Inflammatory macrophage treated with lipopolysaccharide for 1 hour (primary cell): ENCODE measurements at regions not wholly inside any gene's neighbourhood (a gene's known extent, or its start where the extent isn't known, plus 50 kb on each side); places are given as distances from the start of the nearest gene placed in this dataset.

Source experiments
- DNase-seq, 2 donors: peaks; one replicate each; pipeline ENCODE4 v3.0.0-alpha.2; 2020 to 2022

DNA sequence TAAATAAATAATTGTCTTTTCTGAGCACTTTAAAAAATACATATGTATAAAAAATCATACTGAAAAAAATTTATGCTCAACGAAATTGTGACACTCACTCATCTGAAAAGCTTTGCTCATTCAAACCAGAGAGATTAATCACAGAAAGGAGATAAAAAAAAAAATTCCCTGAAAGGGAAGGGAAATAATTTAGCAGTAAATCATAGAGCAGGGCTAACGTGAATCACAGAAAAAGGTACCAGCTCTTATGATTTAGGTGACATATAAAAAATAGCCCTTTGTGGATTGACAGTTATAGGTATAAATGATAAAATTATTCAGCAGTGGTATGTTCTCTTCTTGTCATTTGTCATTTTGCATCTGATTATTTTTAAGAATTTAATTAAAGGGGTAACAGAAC, 552.7 kb upstream of the TENM3 start:
- DNase-seq, result no peak

DNA sequence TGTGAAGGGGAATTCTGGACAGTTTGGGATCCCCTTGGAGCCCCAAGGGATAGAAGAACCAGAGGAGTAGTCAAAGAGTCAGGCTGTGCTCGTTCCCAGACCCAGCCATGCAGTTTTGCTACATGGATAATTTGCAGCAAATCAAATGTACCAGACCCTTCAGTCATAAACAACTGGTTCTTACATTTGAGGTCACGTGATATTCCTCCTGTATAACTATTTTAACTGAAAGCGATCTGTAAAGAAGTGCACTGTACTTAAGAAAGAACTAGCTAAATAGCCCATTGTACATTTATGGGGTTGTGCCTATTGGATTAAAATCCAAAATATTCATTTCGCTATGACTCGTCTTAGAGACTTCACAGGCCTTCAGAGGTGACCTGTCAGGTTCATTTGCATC, 550.2 kb upstream of the TENM3 start:
- no peak for DNase-seq

DNA sequence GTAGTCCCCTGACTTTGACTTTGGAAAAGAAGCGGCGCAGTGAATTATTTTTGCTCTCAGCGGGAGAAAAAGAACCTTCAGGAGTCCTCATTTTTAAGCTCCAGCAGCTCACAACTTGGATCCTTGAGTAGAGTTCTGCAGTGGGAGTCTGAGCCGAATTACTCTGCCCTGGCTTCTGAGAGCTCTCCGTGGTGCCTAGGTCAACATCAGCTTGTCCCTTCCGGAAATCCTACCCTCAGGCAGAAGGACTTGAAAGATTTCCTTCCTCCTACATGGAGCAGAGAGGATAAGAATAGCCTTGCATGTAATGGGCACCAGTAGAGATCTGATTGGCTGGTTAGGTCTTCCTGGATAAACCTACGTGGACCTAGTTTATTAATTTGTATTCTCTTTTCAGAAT, 549.7 kb upstream of the TENM3 start:
- DNase-seq, result no peak

DNA sequence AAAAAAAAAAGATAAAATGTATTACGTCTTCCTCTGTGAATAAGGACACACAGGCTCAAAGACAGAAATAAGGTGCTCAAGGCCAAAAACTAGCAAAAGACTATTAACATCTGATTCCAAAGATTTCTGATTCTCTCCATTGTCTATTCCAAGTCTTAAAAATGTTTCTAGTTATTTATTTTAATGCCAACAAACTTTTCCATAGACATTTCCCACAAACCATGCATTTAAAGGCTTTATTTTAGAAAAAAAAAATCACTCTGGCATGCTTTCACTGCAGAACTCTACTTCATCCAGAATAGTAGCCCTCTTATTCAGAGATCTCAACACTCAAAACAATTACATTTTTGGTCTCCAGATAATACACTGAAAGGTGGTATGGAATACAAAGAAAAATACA, 545.0 kb upstream of the TENM3 start:
- no peak for DNase-seq

DNA sequence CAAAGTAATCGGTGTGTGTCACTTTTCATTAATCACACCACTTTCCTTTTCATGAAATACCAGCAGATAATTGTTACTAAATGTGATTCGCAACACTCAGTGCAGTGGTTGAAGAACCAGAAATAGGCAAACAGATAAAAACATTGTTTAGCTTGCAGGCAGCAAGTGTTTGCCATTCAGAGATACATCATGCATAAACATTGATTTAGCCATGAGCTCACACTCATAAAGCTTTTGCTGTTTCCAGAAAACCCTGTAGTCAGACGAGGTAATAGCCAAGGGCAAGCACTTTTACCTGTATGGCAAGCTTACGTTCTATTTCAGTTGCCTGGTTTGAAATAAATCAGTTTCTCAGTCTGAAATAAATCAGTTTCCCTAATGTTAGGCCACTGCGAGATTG, 542.0 kb upstream of the TENM3 start:
- DNase-seq, result no peak

DNA sequence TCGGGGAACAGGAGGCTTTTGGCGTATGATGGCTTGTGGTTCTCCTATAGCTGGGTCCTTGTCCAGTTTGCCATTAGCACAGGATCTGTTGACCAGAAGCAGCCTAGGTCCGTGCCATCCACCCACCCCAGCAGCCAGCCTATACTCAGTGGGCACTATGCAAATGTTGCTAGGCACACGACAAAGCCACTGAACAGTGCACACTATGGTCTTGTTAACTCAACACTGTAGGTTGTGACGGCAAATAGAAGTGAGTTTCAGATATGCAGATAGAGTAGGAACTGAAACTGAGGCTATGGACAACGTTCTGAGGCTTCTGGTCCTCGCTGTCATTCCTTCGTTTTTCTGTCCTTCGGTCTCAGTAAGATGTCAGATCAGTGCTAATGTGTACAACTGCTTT, 541.3 kb upstream of the TENM3 start:
- DNase-seq, result no peak

DNA sequence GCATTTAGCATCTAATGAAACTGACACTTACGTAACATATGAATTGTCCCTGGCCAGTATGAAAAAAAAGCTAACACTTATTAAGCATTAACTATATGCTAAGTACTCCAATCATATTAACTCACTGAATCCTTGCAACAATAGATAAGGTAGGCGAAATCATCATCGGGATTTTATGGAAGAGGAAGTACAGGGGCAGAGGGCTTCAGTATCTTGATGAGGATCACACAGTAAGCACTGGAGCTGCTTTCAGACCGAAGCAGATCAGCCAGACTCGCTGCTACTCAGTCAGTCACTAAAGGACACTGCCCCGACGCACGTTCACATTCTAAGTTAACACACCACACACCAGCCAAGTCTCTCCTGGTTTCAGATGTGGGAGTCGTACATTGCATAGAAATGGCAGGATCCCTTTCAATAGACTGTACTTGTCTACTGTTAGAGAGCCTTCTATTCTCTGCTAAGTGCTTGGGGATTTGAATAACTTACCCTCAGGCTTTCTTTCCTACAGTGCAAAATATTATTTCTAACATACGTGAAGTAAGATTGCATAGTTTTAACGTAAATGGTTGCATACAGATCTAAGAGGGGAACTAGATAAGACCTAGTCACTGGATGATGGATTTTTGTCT, 540.2 kb upstream of the TENM3 start:
- no peak for DNase-seq

DNA sequence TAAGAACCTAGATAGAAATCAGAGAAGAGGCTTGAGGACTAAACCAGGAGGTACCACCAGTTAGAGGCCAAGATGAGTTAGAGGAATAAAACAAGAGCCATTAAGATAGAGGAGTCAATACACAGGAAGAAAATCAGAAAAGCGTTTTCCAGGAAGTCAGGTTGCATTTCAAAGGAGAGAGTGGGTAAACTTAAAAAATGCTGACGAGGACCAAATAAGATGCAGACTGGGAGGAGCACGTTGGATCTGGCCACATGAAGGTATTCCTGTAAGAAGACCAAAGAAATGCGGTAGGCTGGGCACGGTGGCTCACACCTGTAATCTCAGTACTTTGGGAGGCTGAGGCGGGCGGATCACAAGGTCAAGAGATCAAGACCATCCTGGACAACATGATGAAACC, 533.1 kb upstream of the TENM3 start:
- DNase-seq, result no peak

DNA sequence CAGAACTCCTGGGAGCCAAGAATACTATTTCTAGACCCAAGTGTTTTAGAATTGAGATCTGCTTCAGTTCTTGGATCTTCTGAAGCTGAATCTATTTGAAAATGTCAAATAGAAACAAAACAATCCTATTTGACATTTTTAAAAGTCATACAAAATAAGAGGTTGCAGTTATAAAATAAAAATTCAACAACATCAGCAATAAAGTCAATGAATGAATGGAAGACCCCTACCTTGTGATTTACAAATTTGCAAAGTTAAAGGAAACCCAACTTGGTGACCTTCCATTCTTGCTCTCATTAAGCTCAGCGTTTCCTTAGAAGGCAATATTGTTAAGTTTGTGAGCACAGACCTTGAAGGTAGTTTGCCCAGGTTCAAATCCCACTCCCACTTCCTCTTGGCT, 531.8 kb upstream of the TENM3 start:
- no peak for DNase-seq

DNA sequence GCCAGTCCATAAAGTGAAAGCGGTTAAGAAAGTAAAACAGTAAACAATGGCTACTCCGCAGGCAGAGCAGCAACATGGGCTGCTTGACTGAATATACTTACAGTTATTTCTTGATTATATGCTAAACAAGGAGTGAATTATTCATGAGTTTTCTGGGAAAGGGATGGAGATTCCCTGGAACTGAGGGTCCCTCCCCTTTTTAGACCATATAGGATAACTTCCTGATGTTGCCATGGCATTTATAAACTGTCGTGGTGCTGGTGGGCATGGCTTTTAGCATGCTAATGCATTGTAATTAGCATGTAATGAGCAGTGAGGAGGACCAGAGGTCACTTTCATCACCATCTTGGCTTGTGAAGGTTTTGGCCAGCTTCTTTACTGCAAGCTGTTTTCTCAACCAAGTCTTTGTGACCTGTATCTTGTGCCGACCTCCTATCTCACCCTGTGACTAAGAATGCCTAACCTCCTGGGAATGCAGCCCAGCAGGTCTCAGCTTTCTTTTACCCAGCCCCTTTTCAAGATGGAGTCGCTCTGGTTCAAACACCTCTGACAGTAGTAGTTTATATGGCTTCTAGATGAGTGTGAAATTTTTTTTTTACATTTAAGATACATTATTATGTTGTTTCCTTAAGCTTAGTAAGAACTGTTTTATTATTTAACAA, 514.8 kb upstream of the TENM3 start:
- no peak for DNase-seq

DNA sequence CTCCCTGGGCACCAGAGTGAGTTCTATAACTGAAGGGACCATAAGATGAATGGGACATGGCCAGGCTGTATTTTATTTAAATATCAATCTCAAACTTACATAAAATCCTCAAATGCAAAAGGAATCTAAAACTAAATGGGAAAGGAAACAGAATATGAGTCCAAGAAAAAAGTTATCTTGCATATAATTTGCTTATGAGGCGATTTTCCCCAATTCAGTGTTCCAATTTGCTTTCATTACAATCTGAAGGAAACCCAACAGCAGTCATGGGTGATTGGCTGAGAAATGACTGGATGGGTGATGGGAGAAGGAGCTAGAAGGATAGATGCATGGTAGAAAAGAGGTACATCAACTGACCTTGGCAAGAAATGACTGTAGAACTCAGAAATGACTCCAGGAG, 511.3 kb upstream of the TENM3 start:
- DNase-seq, result no peak

DNA sequence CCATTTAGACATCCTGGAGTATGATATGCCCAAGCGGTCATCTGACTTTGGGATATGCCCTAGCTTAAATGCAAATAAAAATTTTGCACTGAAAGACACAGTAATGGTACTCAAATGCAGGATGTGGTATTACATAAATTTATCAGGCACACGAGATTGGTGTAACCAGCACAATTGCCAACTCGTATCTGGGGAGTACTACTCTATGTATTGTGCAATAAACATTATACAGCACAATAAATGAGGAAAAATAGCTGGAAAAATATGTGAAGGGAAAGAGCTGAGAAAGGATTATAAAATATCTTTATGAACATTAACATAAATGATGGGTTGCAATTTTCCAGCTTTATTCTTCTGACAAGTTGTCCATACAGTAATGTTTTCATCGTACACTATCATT, 505.5 kb upstream of the TENM3 start:
- DNase-seq, result no peak

DNA sequence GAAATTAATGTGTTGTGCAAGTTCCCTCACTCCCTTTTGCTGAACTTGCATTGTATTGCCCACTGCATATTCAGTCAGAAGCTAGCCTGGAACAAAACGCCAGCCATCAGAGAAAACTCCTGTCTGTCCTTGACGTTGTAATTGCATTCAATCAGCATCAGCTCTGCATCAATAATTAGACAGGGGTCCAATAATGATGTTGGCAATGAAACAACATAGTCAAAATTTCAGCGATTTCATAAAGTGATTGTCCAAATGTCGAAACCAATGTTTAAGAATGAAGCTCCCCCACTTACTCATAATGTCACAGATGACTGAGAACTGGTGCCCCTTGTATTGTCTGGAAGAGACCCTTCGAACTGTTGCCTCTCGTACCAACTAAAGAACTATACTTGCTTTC, 504.2 kb upstream of the TENM3 start:
- DNase-seq, result no peak

DNA sequence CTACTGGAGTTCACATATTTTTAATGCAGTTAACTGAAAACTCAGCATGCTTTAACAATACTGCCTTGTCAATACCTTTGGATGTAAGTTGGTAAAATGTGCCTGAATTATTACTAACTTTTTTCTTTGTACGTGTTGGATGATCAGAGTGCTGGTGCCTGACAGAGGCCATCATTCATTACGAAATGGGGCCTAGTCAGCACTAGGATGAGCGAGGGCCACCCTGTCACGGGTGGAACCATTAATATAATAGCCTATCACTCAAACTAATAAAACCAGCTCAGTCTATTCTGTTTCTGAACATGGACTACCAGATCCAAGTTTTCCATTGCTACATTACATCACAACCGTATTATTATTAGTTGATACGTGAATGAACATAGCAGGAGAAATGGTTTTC, 501.7 kb upstream of the TENM3 start:
- DNase-seq, result no peak

DNA sequence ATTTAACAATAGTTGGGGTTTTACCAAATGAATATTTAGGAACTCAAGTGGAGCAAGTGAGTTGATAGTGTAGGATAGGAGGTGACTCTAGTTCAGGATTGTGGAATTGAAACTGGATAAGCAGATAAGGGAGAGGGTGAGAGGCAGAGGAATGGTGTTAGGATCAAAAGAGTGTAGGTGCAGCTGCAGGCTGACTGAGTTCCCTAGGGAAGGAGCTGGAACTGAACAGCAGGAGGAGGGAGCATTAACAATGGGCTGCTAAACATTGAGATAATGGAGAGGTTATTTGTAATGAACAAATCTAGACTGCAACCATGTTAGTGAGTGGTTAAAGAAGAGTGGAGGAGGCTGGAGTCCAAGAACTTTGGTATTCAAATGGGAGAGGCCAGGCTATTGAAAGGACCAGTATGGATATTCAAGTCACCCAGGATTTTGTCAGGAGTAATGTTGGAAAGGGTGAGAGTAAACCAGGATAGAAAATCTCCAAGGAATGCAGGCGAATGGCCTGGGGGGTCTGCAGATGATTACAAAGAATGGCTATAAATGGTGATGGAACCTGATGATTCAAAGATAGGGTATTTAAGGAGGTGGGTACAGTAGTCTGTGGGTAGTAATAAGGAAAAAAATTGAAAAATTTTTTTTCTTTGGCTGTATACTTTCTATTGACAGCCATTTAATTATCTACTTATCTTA, 497.1 kb upstream of the TENM3 start:
- DNase-seq, result no peak

DNA sequence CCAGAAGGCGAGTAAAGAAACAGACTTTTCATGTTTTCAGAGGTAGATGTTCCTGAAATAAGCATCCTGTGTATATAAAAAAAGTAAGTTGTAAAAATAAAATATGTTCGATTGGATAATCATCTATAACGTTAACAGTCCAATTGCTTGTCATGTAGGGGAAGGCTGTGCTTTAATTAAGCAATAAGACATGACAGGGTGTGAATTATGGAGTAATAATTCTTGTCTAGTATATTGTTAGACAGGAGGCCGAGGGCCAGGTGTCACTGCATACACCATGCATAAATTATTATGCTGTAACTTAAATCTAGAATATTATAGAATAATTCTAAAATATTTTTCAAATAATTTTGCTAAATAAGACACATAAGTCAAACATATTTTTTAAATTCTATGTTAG, 494.6 kb upstream of the TENM3 start:
- DNase-seq, result no peak

DNA sequence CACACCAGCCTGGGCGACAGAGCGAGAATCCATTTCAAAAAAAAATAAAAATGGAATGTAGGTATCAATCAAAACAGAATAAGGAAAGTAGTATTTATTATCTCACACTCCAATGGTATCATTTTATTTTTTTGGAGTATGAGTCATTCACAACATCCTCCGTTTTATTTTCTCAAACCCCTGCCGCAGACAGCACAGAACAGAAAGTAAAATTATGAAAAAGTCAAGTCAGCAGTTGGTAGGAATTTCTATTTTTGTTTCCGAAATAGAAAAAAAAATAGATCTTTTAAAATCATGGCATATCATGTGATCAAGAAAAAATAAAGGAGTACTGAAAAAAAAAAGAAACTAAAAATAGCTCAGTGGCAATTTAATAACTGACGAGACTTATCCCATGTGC, 490.7 kb upstream of the TENM3 start:
- no peak for DNase-seq

DNA sequence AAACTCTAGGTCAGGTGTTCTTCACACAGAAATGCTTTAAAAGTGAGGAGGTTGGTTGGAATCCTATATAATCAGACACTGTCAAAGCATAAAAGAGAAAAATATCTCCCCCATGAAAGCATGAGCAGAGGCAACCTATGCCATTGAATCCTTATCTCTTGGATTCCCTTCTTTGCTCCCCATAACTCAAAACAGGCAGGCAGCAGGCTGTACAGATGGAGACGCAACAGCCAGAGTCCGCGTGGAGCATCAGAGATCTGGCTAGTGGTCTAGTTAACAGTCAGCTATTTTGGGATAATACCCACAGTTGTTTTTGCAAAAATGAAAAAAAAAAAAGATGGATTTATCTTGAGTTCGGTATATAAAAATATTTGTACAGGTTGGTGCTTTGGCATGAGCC, 490.0 kb upstream of the TENM3 start:
- no peak for DNase-seq

DNA sequence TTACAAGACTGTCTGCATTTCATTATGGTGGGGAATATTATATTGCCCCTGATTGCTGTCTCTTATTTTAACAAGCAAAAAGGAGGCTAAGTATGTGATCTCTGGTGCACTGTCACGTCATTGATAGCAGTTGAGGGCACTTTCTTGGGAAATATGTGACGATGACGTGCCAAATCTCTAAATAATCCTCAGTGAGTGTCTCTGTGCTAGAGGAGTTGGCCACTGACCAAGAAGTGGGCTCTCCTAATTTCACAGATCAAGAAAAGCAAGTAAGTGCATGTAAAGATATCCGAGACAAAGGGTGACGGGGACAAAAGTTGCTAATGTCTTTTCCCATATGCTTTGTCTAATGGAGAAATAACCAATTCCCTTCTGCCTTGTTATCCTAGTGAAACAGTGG, 487.4 kb upstream of the TENM3 start:
- no peak for DNase-seq

DNA sequence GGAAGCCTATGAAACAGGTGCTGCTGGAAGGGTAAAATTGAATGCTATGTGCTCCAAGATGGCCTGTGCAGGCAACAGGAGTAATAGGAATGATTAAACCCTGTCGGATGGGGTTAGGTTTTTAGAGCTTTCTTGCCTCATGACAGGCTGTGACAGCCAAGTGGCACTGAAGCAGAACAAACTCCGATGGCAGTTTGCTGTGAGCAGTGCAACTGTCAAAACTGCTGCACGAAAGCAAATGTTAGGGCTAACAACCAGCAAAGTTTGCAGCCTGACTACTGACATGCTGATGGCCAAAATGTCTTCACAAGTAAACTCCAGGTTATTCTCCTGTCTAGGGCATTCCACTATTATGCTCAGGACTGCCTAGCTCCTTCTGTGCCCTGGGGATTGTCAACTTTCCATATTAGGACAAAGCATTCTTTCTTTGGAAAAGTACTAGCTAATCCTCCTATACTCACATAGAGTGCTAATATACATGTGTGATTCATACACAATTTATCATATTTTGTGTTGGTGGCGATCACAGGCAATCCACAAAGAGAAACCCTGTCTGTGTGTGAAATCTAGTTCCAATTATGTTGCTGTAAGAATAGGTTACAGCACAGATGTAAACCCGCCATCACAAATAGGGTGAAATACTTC, 486.6 kb upstream of the TENM3 start:
- no peak for DNase-seq

DNA sequence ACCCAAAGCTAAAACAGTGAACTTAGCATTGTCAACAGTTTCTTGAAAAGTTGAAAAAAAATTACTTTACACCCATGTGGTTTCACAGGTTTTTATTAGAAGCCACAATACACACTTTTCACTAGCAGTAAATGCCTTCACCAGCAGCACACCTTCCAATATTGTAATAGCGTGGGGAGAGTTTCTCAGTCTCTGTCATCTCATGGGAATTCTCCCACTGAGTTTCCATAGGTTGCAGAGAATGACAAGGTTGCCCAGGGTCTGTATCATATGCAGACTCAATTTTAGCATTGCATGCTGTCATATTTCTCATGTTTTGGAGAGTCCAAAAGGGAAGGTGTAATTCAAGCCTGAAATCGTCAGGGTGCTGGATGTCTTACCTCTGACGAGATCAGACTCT, 486.1 kb upstream of the TENM3 start:
- DNase-seq, result no peak

DNA sequence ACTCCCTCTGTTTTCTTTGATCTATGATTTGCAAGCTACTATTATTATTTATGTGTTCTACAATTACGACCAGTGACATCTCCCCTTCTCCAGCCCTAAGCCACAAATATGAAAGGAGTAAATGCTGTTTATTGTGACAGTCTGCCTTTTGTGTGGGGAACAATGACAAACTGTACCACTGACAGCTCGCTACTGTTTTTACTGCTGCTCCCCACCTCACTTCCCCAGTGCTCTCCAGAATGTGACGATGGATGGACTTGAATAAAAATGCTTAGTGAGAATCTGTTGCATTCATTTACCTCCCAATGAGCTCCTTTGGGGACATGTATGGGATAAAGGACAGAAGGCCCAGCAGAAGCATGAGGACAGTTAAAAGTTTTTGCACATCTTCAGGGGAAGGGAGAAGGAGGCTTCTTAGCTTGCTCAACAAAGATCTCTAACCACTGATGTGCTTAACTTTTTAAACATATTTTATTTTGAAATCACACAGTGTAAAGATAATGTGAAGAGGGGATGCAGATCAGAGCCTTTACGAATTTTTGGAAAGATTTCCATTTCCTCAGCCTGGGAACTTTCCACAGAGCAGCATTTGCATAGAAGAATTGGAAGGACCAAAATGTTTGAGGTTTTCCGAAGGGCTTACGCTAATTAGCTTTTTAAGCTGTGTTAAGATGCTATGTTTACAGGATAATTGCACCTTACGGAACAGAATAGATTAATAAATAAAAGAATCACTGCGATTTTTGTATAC, 485.1 kb upstream of the TENM3 start:
- DNase-seq, result no peak

DNA sequence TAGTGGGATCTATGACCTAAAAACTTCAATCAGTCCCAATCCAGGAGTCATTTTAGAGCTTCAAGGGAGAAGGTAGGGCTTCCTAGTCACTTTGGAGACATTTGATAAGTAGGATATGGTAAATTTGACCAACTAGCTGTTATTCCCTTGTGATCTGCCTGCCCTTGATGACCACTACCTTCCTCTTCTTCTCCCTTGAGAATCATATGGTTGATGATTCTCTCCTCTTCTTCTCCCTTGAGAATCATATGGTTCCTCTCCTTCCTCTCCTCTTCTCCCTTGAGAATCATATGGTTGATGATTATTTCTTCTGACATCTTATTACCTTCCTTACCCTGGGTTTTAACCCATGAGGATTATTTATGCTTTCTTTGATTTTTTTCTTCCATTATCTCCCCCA, 482.6 kb upstream of the TENM3 start:
- DNase-seq, result no peak
